Left cardiac atrium (tissue), 4 donors: ENCODE measurements at regions not wholly inside any gene's neighbourhood (a gene's known extent, or its start where the extent isn't known, plus 50 kb on each side); places are given as distances from the start of the nearest gene placed in this dataset.

Experiments
- ATAC-seq, 2 donors: fragments of 200-7000 bp; cut with Tn5 transposase; one replicate each; pipeline ENCODE4 v1.9.1; 2020; ENCODE audit warnings: mild to moderate bottlenecking in 2 of 2, moderate library complexity in 2 of 2
- DNase-seq: peaks from one replicate; pipeline ENCODE4 v3.0.0-alpha.2; 2020
- intact Hi-C, 2 donors: fragments of 100-400 bp; cut with DNase I; formaldehyde crosslinking; loops; one replicate each; pipeline versions ENCODE4 v1.14.1 to v1.15.1; 2022 to 2023
- donor health status: DM: no; HTN: yes; CAD: no.
- donor health status: DM: no; HTN: yes; CAD: no; lungs with severe emphysema.
- donor health status: DM: yes; HTN: yes; CAD: no.
- donor health status: Dilated cardiomyopathy.

DNA sequence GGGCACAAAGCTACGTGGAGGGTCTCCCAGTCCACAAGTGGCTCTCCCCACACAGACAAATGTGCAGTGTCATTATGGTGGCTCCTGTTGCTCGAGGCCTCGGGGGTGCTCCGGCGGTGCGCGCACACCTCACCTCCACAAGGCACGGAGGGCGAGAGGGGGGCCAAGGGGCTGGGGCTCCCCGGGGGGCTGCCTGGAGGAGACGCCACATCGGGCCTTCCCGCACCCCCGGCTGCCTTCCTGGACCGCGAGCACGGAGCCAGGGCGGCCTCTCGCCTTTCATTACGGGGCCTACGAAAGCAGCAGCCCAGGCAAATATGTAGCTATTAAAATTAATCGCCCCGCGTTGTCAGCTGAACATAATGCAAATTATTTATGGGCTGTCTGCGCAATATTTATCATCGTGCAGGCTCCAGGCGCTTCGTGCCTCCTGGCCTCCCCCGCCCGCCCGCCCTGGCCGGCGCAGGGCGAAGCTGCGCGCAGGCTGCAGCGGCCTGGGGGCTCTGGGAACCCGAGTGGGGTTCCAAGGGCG is 70.8 kb upstream of the BCOR start:
- DNase-seq: no peak
- intact Hi-C loops: no loop called here
- ATAC-seq: no peak

DNA sequence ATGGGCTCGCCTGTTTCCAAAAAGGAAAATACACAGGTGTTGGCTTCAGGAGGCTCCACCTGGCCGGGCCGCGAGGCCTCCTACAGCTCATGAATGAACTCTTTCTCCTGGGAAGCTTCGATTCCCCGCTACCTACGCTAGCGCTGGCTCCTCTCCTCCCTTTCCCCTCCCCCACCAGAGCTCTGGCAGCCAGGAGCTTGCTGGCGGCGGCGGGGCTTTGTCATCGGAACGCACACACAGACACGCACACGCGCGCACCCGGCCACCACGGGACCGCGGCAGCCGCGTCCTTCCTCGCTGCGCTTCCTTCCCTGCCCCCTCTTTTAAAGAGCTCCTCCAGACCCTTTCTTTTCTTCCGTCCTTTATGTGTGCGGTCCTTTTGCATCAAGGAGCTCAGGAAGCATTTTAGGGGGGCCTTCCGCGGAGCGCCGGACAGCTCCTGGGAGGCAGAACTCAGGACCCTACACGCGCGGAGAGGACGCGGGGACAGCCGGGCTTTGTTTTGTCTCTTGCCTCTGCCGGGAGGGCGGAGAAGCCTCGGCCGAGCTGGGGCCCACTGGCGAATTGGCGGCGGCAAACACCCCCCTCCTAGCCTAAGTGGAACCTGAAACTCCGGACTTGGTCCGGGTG is 70.2 kb upstream of the BCOR start:
- intact Hi-C loops: no loop called here
- peak in 1 of 2 donors; percentile 4 for ATAC-seq

DNA sequence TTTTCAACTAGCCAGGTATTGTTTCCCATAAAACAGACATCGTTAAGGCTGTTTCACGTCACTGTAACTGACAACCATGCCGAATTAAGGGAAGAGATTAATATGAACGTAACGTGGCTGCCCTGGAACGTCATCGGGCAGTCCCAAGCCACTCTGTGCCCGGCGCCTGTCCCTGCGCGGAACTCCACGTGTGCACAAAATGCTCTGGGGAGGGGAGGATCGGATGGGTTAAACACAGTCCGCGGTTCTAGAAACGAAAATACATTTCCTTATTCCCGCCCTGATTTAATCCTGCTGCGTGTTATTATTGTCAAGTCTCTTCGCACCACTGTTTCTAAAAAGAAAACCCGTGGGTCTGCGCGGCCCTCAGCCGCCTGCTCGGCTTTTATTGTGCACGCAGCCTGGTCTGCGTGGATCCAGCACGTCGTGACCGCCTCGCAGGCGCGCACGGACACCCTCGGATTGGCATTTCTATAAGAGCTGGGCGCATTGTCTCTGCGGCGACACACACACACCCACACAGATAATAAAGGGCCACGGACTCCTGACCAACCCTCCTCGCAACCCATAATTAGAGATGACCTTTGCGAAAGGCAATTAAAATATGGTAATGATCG is 69.6 kb upstream of the BCOR start:
- ATAC-seq (peak in 1 of 2 donors; percentile 28), DNase-seq (no peak)
- intact Hi-C loops: no loop called here

More for the DNA sequence above, 70.2 kb upstream of the BCOR start:
- DNase-seq: no peak

DNA sequence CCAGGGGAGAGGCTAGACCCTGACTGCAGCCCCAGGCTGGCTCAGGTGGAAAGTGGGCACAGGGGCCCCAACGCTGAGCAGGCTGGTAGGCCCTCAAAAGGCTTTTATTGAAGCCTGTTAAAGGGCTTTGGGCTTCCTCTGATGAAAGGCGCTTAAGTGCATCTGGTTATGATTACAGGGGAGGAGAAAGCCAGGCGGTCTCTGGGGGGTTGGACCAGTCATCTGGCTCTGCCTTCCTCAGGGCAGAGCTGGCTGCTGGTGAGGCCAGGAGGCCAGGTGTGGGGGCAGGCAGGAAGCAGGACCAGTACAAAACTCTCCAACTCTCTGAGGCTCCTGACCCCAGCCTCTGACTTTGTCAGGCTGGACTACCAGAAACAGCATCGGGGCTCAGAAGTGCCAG is 68.8 kb upstream of the BCOR start:
- intact Hi-C loops: no loop called here
- ATAC-seq (no peak), DNase-seq (no peak)

DNA sequence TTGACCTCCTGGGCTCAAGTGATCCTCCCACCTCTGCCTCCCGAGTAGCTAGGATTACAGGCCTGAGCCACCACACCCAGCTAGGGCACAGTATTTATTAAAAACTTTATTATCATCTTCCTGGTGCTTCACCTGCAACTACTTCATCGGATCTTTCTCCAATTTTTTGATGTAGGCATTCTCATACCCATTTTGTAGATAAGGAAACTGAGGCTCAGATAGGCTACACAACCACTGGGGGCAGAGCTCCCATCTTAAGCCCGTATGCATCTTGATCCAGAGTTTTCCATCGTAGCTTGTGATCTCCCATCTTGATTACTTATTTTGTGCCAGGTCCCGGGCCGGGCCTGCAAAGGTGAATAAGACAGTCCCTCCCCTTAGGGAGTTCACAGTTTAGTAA is 68.1 kb upstream of the BCOR start:
- ATAC-seq (no peak), DNase-seq (no peak)
- intact Hi-C loops: no loop called here

DNA sequence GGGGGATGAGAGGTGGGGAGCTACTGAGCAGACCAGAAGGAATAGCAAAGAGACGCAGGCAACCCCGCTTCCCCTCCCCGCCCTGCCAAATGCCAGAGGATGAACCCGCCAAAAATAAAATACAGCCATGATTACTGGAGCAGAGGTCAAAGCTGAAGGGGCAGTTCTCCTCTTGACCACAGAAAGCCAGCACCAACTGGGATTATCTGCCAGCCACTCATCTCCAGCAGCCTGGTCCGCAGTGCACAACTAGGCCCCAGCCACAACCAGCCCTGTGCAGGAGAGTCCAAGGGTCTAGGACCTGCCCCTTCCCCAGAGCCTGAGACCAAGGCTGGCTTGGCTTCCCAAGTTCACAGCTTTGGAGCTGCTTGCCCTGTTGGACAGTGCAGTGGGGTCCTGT is 67.4 kb upstream of the BCOR start:
- ATAC-seq (no peak), DNase-seq (no peak)
- intact Hi-C loops: no loop called here

DNA sequence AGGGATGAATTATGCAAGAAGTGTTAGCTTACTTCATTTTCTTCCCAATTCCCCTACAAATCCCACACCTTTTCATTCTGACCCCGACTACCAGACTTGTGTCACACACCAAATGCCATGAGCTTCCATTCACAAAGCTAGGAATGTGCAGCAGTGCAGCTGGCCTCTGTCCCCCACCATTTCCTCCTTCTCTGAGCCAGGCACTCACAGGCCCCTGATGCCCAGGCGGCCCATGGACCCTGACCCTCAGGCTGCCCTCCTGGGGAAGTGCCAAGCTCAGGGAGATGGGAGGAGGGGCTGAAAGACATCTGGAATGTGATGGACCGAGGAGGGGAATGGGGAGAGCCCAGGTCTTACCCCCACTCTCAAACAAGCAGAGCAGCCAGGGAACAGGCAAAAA is 67.0 kb upstream of the BCOR start:
- DNase-seq: no peak
- no peak for ATAC-seq
- intact Hi-C loops: no loop called here

DNA sequence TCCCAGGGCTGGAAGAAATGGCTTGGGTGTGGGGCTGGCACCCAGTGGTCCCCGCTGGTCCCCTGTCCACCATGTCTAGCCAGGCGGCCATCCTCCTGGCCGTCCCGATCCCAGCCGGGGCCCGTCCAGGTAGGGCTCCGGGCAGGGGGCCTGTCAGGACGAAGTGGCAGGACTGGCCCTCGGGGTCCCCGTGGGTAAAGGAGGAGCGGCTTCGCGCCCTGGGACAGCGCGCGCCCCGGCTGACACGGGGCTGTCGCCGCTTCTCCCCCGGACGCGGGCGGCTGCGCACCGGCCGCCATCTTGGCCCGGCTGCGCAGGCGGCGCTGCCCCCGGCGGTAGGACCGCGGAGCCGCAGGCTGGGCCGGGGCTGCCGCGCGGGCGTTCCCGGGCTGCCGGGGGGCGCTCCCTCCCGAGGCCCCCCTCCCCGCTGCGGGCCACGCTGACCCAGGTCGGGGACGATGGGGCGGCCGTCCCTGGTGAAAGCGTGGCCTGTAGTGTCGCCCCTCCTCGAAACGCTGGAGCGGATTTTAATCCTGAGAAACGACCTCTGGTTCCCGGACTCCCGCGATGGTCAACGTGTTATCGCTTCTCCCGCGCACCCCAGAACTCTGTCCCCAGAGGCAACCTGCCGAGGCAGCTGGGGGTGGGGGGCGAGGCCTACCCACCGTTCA is 60.4 kb upstream of the BCOR start:
- intact Hi-C loops: loop anchor here in 1 of 2 donors (5.0 to 10.0 kb wide), 3 partner anchors 51 to 423 kb away; no protein-coding TSS in a partner anchor
- DNase-seq (no peak), ATAC-seq (peak; percentile 47 to 62)

DNA sequence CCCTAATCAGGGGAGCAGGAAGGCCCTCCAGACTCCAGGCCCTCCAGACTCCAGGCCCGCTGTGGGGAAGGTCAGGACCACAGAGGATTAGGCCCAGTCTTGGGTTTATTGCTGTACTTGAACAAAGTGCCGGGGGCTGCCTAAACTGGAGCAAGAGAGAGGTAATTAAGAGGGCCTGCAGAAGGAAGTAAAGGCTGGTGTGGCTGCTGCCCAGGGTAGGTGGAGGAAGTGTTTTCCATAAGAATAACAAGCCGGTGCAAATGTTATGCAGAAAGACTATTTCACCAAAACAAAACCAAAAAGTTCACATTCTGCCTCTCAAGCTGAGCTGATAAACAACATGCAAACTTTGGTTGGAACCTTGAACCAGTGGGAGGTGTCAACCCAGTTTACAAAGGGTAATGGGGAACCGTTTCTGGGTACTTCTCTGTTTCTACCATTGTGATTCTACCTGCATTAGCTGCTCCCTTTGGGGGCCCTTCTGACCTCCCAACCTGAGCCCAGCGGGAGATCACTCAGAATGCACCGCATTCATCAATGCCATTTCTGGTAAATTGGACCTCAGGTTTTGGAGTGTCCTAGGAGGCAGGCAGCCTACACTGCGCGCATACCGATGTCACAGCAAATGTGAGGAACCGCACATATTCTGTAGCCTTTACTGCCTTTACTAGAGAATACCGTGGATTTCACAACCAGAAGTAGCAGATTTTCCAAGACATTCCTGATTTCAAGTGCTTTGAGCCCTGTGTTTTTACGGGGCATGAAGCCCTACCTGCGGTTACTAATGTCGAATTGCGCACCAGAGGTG is 59.7 kb upstream of the BCOR start:
- intact Hi-C loops: loop anchor here in 1 of 2 donors (5.0 to 10.0 kb wide), 3 partner anchors 50 to 423 kb away; no protein-coding TSS in a partner anchor
- ATAC-seq (no peak), DNase-seq (no peak)

DNA sequence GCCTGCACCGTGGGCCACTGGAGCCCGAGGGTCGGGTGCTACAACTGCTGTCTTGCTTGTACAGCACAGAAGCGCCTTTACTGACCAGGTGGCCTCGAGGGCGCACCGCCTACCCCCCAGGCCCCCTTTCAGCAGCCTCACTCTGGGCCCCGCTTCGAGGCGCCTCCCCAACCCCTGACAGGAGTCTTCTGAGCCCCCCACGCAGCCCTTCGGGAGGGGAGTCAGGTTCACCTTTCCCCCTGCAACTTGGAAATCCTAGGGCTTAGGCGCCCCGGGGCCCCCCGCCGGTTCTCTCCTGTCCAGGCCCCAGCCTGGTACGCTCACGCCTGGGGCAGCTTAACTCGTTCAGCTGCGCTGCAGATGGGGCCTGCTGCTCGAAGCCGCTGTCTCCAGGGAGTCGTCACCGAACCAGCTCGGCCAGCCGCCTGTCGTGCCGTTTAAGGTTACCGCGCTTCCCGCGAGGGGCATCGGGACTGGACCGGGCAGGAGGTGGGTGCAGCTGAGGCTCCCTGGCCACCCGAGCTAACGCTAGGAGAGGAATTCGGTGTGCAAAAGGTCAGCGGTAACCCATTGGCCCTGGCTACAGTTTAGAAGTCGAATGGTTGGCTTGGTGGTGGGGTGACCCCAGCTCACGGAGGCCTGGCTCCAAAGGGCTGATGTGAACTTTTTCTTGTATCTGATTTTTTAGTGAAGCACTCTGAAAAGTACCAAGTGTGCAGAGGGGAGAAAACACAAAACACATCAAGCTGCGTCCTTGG is 58.9 kb upstream of the BCOR start:
- no peak for ATAC-seq
- intact Hi-C loops: loop anchor here in 1 of 2 donors (5.0 to 10.0 kb wide), 3 partner anchors 49 to 422 kb away; no protein-coding TSS in a partner anchor
- no peak for DNase-seq

DNA sequence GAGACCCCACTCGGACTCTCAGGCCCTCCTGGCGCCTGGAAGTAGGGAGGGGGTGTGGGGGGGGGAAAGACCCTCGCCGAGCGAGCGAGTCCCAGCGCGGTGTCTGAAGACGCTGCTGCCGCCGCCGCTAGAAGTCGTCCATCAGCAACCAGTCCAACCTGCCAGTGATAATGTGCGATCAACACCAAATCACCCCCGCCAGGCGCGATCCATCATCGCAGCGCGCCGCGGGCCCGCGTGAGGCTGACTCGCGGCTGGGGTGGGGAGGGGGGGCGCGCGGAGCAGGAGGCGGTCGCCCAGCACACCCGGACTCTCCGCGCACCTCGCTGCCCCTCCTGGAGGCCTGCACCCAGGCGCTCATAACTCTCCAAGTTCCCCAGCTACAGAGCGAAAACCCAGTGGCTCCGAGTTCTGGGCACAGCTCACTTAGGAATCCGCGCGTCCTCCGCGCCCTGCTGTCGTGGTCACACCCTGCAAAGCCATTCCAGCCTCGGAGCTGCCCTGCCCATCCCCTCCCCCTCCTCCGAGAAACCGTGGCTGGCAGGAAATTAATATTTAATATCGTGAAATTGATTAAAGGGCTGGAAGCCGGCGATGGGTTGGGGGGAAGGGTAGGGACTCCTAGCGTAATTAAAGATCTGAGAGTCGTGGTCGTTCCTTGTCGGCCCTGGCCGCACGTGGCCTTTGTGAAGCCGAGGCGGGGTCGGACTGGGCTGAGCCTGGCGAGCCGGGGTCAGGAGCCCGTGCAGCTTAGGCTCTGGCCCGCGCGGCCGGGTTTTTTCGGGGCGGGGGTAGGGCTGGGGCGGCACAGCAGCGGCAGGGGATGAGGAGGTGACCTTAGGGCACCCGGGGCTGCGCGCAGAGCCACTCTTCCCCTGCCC is 58.1 kb upstream of the BCOR start:
- DNase-seq (no peak), ATAC-seq (peak in 1 of 2 donors; percentile 4)
- intact Hi-C loops: loop anchor here in 1 of 2 donors (5.0 to 10.0 kb wide), 3 partner anchors 49 to 421 kb away; no protein-coding TSS in a partner anchor

DNA sequence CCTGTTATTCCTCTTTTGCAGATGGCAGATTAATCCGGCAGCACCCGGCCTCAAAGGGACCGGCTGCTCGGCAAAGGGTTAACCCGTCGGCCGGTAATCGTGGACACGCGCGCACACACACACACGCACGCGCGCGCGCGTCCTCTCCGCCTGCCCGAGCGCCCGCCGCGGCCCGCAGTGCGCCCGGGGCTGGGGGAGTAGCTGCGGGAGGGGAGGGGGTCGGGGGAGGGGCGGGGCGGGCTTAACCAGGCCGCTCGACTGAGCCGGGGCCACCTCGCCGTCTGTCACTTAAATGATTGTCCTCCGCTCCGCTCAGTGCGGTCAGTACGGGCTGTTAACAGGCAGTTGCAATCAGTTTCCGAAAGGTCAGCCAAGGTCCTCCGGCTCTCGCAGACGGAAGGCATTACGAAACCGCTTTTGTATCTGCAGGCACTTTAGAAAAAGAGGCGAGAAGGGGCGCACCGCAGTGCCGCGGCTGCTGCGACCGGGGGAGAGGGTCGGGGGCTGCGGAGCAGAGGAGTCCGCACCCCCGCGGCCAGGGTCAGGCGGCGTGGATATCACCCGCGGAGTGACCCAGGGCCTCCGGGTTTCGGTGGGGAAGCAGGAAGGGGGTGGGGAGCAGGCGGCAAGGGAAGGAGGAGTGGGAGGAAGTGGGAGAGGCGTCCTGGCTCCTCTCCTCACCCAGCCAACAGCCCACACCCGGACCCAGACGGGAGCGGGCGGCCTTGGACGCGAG is 57.3 kb upstream of the BCOR start:
- DNase-seq (peak; percentile 87), ATAC-seq (peak; percentile 40 to 68)
- intact Hi-C loops: loop anchor here (5.0 to 10.0 kb wide), 3 partner anchors 48 to 420 kb away; no protein-coding TSS in a partner anchor

DNA sequence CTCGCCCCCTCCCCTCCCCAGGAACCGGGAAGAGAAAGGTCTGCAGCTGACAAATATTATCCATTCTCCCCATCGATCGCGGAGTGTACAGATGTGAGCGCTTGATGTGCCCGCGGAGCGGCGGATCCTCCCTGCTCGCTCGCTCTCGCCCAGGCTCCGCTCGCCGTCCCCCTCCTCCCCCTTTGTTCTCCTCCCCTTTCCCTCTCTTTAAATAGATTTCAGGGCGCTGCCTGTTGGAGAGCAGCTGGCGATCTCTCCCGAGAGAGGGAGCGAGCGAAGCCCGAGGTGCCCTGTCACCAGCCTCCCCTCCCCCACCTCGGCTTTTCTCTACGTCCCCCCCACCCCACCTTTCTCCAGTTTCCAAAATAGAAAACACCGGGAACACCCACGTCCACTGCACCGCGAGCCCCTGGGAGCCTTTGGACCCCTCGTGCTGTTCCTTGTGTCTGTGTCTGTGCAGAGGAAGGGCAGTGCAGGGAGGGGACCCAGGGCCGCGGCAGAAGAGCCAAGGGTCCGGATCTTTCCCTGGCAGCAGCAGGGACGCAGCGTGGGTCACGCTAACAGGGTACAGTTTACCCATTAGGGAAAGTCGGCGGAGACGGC is 56.6 kb upstream of the BCOR start:
- no peak for DNase-seq
- intact Hi-C loops: loop anchor here (5.0 to 10.0 kb wide), 2 partner anchors 47 to 420 kb away; no protein-coding TSS in a partner anchor
- ATAC-seq: peak; percentile 28 to 44

DNA sequence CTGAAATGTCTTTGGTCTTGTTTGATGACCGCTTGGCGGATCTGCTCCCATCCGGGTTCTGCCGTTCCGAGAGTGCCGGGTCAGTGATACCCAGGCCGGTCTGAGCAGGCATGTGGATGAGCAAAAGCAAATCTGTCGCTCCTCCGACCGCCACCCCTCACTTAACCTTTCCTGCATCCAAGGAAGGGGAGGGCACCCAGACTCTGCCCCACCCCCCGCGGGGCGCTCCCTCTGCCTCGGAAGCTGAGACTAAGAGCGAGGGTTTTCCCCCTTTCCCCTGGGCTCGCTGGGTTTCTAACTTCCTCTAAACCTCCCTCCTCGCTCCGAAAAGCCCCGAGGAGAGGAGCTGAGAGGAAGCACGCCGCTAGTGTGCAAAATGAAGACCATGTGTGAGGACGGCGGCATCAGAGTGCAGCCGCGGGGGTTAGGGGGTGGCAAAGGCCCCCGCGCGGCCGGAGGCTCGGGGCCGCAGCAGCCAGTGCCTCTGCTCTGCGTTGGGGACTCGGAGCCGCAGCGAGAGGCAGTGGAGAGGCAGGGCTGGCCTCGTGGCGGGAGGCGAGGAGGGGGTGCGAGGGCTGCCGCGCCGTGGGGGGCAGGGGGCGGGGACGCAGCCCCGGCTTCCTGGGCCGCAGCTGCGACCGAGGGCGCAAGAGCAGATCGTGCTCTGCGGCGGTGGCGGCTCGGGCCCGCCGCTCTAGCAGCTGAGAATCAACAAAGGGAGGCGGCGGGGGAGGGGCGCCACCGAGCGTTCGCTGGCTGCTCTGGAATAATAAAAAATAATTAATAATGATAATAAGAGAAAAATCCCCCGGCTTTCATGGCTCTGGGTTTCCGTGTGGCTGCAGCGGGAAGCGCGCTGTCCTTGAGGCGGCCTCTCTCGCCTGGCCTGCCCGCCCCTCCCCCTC is 55.8 kb upstream of the BCOR start:
- peak; percentile 9 to 17 for ATAC-seq
- peak; percentile 58 for DNase-seq
- intact Hi-C loops: loop anchor here (5.0 to 10.0 kb wide), 2 partner anchors 46 to 419 kb away; no protein-coding TSS in a partner anchor

DNA sequence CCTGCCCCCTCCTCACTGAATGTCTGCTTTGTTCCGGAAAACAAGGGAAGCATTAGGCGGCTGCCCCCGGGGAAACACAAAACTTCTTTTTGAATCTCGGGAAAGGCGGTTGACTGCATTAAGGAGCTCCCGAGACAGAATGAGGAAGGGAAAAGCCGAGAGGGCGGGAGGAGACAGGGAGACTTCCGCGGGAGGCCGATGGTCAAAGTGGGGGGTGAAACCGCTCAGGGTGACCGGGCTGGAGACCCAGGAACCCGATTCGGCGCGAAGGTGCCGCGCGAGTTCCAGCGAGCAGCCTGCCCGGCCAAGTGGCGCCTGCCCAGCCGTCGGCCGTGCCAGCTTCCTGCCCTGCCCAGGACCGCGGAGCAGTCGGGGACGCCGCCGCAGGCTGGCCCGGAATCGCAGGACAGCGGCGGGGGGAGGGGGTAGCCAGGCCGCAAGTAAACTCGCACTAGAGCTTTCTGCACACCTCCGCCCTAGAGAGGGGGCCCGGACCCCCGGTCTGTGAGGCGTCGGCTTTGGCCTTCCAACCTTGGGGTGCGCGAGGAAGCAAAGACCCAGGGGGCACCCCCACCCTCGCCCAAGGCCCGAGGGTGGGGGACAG is 55.1 kb upstream of the BCOR start:
- peak; percentile 56 to 57 for ATAC-seq
- intact Hi-C loops: loop anchor here (5.0 to 10.0 kb wide), 2 partner anchors 46 to 418 kb away; no protein-coding TSS in a partner anchor
- DNase-seq: peak; percentile 66
